ENCODE measurements at regions not wholly inside any gene's neighbourhood (a gene's known extent, or its start where the extent isn't known, plus 50 kb on each side); places are given as distances from the start of the nearest gene placed in this dataset.

GRCh38 chr4:129531253-129531652, 435.3 kb downstream of the C4orf33 start:
- TF ChIP-seq FOXA1 (IDR thresholded peaks at IDR 0.05) (no peak), TARDBP (IDR thresholded peaks at IDR 0.05) (no peak), ZNF384 (IDR thresholded peaks at IDR 0.05) (no peak), BHLHE40 (IDR thresholded peaks at IDR 0.05; ENCODE audit: borderline replicate concordance) (no peak), PKNOX1 (IDR thresholded peaks at IDR 0.05) (no peak)

All from HEK293T (cell line).